ENCODE measurements at regions not wholly inside any gene's neighbourhood (a gene's known extent, or its start where the extent isn't known, plus 50 kb on each side); places are given as distances from the start of the nearest gene placed in this dataset.
"Not testable (repeated sequence)": the region's sequence is repeated elsewhere in the genome, so short reads cannot be mapped to it uniquely, and the experiment has no call there.

DNA sequence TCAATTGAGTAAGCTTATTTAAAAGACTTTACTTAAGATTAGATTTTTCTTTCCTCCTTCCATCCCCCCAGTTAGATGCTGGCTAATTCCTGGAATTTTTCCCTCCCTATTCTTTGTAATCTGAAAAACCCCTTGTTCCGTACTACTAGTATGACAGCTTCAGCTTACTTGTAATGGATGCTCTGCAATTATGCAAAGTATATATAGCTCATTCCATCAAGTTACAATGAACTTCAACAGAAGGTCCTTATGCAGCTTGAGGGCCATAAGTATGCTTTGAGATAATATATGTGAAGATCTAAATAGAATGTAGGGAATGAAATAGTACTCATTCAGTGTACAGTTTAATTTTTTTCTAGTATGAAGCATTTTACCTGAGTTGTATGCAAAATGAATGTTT is 398.3 kb upstream of the NAALADL2 start:
- DNase-seq (ENCODE audit: low spot score), result no peak

DNA sequence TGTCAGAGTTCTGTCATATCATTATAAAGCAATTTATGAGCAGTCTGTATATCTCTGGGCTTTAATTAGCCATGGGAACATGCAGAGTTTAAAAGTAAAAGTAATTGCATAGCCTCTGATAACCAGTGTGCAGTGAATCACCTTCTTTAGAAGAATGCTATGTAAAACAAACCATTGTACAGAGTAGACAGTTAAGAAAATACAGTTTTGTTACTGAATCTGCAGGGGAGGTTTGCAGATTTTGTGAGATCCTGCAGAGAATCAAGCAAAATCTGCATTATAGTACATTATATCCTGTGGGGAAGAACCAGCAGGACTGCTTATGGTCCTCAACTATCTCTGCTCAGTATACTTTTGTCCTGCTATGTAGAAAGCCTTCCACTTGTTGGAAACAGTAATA is 396.2 kb upstream of the NAALADL2 start:
- no peak for DNase-seq (ENCODE audit: low spot score)

DNA sequence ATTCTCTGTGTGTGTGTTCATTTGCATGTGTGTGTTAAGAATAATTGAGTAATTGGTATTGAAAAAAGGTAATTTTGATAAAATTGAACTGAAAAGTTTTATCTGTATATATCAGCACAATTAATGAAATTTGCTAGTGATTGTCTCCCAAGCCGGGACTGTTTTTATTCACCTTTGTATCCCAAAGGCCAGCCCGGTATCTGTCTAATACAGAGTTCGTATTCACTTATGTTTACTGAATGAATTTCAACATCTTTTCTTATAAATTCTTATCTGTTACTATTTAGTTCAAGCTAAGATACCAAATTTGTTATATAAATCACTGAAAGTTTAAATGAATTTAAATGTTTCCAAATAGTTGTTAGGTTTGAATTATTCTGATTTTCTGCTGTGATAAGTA is 394.0 kb upstream of the NAALADL2 start:
- DNase-seq (ENCODE audit: low spot score), result no peak

DNA sequence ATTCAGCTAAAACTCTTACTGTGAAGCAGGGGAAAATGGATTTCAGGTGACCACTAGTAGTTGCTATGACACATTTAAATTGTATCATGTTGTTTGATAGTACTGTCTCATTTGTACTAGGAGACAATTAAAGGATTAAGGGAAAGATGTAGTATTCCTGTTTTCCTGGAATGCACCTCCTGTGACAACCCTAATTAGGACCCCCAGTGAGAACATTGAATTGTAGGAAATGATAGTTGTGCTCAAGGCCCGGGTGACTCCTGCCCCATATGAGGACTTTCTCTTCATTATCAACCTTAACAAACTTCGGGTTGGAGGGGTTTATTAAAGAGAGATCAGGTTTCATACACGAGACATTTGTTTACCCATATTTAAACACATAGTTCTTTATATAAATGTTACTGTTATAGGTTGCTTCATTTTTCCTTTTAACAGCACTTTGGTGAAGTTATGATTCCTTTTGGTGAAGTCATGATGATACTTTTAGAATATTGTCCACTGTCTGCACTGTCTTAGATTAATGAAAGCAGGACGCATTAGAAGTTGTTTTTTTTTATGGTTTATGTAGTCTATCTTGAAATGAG is 392.6 kb upstream of the NAALADL2 start:
- no peak for DNase-seq (ENCODE audit: low spot score)

DNA sequence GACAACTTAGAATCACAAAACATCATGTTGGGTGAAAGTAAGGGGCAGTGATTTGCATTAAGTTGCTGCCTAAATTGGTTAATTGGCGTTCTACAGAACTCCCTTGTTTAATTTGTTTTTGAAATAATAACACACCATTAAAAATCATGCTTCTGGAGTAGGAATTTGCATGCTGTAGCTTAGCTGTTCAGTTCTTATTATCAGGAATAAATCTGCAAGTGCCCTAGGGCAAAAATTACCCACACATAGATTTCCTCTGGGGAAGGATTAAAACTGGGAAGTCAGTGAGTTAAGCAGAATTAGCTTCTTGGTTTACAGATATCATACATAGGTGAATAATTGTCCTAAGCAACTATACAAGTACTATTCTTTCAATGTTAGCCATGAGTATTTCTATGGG is 381.6 kb upstream of the NAALADL2 start:
- DNase-seq (ENCODE audit: low spot score), result no peak

DNA sequence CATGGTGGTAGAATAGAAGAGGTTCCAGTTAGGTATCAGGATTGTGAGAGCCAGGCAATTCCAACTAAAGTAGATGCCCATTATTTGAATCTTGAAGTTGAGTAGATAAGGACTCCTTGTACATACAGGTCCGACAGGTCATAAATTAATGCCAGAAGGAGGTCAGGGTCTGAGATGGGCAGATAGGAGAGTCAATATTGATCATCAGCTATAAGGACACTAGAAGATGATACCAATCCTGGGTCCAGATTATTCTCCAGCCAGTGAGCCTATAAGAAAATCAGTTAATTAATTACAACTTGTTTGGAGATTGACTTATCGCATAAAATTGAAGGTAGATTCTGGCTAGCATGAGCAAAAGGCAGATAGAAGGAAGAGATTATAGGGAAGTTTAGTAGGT is 378.4 kb upstream of the NAALADL2 start:
- no peak for DNase-seq (ENCODE audit: low spot score)

DNA sequence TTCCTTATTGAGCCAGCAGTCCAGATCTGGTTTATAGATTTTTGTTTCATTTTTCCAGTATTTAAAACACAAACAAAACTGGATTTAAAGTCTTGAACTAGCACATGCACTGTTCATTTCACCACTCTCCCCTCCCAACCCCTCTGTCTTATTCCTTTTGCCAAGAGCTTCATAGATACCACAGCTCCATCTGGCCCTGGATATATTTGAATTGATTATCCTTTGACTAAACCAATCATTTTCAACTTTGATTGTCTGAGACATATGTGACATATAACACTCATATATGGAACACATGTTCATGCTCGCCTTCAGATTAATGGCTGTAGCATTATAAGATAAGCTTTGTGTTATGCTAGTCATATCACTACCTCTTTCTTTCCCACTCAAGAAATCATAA is 376.6 kb upstream of the NAALADL2 start:
- no peak for DNase-seq (ENCODE audit: low spot score)

DNA sequence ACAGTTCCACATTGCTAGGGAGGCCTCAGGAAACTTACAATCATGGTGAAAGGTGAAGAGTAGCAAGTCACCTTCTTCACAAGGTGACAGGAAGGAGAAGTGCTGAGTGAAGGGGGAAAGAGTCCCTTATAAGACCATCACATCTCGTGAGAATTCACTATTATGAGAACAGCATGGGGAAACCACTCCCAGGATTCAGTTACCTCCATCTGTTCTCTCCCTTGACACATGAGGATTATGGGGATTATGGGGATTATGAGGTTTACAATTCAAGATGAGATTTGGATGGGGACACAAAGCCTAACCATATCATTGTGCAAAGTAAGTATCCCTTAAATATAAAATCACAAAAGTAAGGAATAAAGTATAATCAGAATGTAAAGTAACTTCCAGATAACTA is 375.9 kb upstream of the NAALADL2 start:
- no peak for DNase-seq (ENCODE audit: low spot score)

DNA sequence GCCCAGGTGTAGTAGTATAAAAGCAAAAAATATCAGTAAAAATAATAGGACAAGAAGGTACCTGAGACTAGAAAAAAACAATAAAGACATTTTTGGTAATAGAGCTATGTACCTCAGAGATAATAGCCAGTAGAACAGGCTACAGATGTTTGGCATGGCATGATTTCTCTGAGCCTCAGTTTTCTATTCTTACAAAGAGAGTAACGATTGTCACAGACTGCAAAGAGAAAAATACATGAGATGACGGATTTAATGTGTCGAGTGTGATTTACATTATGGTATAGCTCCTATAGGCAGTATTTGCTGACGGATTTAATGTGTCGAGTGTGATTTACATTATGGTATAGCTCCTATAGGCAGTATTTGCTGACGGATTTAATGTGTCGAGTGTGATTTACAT is 375.3 kb upstream of the NAALADL2 start:
- DNase-seq (ENCODE audit: low spot score), result not testable (repeated sequence)

DNA sequence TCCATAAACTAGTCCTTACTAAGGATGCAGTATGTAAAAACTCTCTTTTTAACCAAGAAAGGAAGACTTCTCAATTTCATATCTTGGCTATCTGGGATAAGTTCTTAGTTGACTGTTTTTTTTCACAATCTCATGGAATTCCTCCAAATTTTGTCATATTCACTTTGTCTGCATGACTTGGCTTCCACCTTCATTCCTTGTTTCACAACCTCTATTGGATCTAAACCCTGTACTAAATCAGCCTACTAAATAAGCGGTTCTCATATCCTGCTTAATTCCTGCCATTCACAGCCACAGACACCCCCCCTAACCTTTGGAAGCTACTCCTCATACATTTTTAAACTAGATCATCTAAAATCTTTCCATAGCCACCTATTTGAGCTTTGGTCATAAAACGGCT is 370.6 kb upstream of the NAALADL2 start:
- DNase-seq (ENCODE audit: low spot score), result no peak

DNA sequence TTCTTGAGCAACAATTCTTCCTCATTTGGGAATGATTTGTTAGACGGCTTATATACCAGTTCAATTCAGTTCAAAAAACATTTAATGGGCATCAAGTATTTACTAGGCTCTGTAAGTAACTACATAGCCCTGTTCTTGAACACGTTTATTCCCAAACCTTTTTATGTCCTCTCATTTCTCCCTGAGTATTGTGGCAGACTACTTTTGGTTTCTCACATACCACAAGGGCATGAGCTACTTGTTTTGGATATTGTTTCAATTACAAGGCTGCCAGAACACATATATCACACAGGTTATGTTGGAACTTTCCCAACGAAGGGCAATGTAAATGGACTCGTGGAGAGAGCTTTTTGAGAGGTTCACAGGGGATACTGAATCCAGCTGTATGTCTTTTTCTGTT is 363.8 kb upstream of the NAALADL2 start:
- DNase-seq (ENCODE audit: low spot score), result no peak

DNA sequence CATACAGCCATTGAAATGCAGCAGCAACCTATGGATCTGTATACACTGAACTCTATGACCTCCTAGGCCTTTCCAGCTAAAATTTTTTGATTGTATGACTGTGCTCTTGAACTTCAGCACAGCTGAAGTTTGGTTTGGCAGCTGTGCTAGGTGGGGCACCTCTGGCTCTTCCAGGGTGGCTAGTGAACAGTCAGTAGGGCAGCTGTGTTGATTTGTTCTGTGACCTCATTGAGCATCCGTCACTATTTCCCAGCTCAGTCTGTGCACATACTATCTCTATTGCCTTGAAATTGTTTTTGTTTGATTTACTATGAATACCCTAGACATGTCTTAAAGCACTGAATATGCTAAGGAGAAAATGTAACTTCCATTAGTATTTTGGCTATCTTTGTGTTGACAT is 363.2 kb upstream of the NAALADL2 start:
- no peak for DNase-seq (ENCODE audit: low spot score)

DNA sequence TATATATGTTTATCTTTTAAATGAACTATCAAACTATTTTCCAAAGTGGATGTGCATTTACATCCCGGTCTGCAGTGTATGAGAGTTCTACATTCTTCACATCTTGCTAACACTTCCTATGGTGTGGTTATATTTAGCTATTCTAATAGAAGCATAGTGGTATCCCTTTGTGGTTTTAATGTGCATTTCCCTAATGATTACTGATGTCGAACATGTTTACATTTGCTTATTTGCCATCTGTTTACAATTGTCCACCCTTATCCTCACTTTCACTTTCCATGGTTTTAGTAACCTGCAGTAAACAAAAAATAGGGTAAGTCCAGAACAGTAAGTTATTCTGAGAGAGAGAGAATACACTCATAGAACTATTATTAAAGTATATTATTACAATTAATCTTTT is 360.5 kb upstream of the NAALADL2 start:
- no peak for DNase-seq (ENCODE audit: low spot score)

DNA sequence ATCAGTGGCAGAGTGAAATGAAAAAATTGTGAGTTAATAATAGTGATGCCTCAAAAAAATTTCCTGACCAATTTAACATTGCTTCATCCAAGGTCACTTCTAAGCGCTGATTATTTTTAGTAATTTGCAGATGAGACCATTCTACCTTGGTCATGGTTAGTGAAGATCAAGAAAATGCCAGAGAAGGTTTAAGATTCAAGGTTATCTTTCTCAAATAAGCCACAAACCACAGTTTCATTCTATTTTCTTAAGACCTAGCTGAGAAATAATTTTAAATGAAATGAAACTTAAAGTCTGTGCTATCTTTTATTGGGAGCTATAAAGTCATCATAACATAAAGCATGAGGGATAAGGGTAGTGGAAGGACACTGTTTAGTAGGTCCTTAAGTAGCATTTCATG is 353.9 kb upstream of the NAALADL2 start:
- no peak for DNase-seq (ENCODE audit: low spot score)

DNA sequence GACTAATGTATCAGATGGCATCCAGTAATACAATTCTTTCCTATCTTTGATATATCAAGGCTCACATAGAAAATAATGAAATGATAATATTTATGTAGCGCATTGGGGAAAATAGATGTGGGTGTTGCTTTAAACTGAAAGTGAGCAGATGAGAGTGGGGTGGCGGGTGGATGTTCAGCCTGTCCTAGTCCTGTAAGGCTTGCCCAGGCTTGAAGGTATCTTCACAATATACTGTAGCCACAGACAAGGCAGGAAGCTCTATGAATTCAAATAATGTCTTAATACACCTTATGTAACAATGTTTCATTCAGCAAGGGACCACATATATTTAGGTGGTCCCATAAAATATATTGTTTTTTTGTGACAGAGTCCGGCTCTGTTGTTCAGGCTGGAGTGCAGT is 334.9 kb upstream of the NAALADL2 start:
- DNase-seq (ENCODE audit: low spot score), result no peak

DNA sequence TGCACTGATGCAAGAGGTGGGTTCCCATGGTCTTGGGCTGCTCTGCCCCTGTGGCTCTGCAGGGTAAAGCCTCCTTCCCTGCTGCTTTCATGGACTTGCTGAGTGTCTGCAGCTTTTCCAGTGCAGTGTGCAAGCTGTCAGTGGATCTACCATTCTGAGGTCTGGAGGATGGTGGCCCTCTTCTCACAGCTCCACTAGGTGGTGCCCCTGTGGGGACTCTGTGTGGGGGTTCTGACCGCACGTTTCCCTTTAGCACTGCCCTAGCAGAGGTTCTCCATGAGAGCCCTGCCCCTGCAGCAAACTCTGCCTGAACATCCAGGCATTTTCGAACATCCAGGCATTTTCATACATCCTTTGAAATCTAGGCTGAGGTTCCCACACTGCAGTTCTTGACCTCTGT is 329.8 kb upstream of the NAALADL2 start:
- no peak for DNase-seq (ENCODE audit: low spot score)

DNA sequence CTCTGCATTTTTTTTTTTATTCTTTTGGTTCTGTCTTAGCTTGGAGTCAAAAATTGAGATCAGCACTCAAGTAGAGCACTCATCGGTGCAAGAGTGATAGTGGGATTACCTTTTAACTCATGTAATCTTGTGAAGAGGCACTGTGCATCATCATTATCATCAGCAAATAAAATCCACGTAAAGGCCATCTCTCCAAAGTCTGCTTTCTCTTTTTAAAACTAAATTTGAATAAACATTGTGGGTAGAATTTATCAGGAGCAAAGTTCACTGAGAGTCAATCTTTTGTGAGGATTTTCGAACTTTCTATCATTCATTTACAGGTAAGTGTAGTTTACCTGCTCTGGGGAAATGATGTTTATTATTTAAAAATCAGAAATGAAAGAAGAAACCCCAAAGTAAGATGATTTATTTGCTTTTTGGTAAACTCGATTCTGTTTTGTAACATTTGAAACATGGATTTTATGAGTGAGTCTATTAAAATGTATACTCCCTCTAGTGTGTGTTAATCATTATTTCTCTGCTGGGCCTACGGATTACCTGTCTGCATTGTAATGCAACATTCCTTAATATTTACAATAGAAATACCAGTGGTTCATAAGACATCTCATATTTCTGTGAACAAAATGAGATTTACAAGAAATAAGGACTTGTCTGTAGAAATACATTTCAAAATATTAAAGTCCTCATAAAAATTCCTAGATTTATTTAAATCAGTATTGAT is 327.7 kb upstream of the NAALADL2 start:
- no peak for DNase-seq (ENCODE audit: low spot score)

DNA sequence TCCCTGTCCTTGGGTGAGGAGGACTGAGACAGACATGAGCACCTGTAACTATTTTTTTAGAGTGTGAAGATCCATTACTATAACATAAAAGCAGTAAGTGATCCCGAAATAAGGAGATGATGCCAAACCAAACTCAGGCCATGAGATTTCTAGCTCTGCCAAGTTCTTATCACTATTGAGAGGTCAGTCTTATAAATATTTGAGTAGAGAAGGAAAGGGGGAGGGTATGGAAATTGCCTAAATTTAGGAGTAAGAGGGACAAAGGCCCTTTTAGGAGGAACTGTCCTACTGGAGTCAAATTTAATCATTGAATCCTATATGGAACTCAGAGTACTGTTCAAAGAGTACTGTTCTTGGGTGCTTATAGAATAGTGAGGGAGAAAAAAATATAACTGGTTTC is 326.9 kb upstream of the NAALADL2 start:
- DNase-seq (ENCODE audit: low spot score), result no peak

DNA sequence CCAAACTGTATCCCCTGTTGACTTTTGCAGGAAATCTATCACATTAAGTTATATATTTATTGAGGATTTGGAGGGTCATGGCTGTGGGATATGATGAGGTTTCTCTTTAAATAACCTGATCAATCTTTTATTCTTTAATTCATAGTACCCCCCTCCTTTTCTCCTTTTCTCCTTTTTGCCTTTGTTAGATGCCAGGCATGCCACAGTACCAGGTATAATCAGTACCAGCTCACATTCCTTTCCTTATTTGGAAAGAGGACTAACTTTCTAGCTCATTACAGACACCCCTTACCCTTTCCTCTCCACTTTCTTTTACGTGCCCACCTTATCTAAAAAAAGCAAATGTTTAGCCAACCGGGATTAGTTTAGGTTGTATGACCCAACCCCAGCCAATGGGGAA is 326.4 kb upstream of the NAALADL2 start:
- DNase-seq (ENCODE audit: low spot score), result no peak

DNA sequence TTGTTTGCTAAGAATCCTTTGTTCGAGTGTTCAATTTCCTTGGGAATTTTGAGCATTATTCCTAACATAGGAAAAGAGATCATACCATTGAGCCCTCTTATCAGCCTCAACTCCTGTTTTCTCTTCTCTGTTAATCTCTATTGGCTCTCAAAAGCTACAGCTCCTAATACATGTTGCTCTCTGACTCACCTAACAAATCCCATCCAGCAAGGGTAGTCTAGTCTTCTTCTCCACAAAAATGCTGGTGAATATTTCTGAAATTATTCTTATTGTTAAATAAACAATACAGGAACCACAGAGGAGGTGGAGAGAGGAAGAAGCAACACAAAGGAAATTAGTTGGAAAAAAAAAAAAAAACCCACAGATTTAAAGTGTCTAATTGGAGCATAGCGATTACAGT is 325.8 kb upstream of the NAALADL2 start:
- no peak for DNase-seq (ENCODE audit: low spot score)

DNA sequence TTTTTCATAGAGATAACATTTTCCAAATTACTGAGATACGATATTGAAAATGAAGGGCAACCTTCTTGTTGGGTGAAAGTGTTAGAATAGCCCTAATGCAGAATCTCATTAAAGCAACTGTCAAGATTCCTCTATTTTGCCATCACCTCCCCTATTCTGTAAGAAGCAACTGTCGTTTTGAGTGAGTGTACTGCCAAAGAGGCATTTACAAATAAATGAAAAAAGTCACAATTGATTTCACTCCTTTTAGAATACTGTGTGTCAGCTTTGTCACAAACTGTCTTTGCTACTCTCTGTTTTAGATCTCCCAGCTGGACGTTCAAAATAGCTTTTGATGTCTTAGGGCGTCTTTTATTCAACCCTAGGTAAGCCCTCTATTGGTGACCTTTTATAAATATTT is 322.8 kb upstream of the NAALADL2 start:
- DNase-seq (ENCODE audit: low spot score), result no peak

DNA sequence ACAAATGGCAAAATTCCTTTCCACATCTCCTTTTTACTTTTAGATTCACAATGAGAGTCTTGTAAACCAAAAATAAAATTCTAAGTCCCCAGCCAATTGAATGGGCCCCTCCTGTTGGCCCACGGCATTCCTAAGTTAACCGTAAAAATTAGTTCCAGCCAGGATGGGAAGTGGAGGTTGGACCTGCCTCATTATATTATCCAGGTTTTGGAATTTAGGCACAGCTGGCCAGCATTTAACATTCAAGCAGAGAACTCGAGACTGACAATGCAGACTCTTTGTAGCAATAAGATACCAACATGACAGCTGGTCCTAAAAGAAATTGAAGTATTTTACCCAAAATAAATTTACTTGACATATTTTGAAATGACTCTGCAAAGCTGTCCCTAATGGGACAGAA is 321.0 kb upstream of the NAALADL2 start:
- no peak for DNase-seq (ENCODE audit: low spot score)

DNA sequence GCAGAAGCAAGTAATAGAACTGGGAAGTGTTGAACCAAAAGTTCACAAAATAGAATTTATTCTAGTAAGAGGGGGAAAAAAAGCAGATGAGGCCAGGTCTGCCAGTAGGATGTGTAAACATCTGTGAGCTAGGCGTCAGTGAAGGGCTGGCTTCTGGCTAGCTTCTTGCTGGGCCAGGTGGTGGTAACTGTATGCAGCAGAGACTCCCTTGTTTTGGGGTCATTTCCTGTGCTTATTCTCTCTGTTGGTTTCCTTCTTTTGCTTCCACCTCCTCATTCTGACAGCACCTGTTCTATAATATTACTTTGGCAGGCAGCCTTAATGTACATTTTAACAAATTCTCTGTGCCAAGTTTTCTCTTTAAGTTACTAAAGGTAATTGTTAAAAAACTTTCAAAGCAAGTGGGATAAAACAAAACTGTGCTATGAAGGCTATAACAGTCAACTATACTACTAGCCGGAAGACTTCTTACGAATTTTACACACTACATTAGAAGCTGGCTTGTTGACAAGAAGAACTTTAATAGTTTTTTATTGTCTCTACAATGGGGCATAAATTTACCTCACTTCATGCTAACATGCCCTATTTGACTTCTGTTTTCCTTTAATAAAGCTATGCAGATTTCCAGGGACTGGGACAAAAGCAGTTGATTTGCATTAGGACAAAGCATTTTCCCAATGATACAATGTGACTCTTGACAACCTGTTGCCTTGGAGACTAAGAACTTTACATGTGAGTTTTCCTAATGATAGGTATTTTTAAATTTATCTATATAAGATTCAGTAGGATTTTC is 318.8 kb upstream of the NAALADL2 start:
- no peak for DNase-seq (ENCODE audit: low spot score)
